ENCODE measurements at regions not wholly inside any gene's neighbourhood (a gene's known extent, or its start where the extent isn't known, plus 50 kb on each side); places are given as distances from the start of the nearest gene placed in this dataset.
"Not testable (repeated sequence)": the region's sequence is repeated elsewhere in the genome, so short reads cannot be mapped to it uniquely, and the experiment has no call there.

- no peak for DNase-seq (ENCODE audit: low spot score)
Observed at GRCh38 chr2:43070030-43070429, 156.4 kb downstream of the ZFP36L2 start.

GRCh38 chr2:43068631-43069517, 157.5 kb downstream of the ZFP36L2 start:
- DNase-seq (ENCODE audit: low spot score): no peak

GRCh38 chr2:43068041-43068533, 158.3 kb downstream of the ZFP36L2 start:
- DNase-seq (ENCODE audit: low spot score): no peak

- DNase-seq (ENCODE audit: low spot score): no peak
Observed at GRCh38 chr2:43067254-43068040, 159.0 kb downstream of the ZFP36L2 start.

- not testable (repeated sequence) for DNase-seq (ENCODE audit: low spot score)
Observed at GRCh38 chr2:43066541-43067253, 159.7 kb downstream of the ZFP36L2 start.

GRCh38 chr2:43065871-43066270, 160.5 kb downstream of the ZFP36L2 start:
- no peak for DNase-seq (ENCODE audit: low spot score)

GRCh38 chr2:43065036-43065435, 161.4 kb downstream of the ZFP36L2 start:
- DNase-seq (ENCODE audit: low spot score): no peak

GRCh38 chr2:43063096-43063495, 163.3 kb downstream of the ZFP36L2 start:
- not testable (repeated sequence) for DNase-seq (ENCODE audit: low spot score)

GRCh38 chr2:43062058-43062457, 164.3 kb downstream of the ZFP36L2 start:
- DNase-seq (ENCODE audit: low spot score): no peak

GRCh38 chr2:43060390-43061016, 165.9 kb downstream of the ZFP36L2 start:
- DNase-seq (ENCODE audit: low spot score): no peak

- no peak for DNase-seq (ENCODE audit: low spot score)
Observed at GRCh38 chr2:43059183-43059897, 167.1 kb downstream of the ZFP36L2 start.

- no peak for DNase-seq (ENCODE audit: low spot score)
Observed at GRCh38 chr2:43058726-43059110, 167.7 kb downstream of the ZFP36L2 start.

GRCh38 chr2:43057742-43058725, 168.4 kb downstream of the ZFP36L2 start:
- no peak for DNase-seq (ENCODE audit: low spot score)

- no peak for DNase-seq (ENCODE audit: low spot score)
Observed at GRCh38 chr2:43057026-43057741, 169.2 kb downstream of the ZFP36L2 start.

- no peak for DNase-seq (ENCODE audit: low spot score)
Observed at GRCh38 chr2:43055985-43056384, 170.4 kb downstream of the ZFP36L2 start.

- DNase-seq (ENCODE audit: low spot score): no peak
Observed at GRCh38 chr2:43055086-43055912, 171.1 kb downstream of the ZFP36L2 start.

- DNase-seq (ENCODE audit: low spot score): no peak
Observed at GRCh38 chr2:43054367-43054766, 172.0 kb downstream of the ZFP36L2 start.

GRCh38 chr2:43052944-43053306, 173.5 kb downstream of the ZFP36L2 start:
- no peak for DNase-seq (ENCODE audit: low spot score)

Data from RKO (cell line).